ENCODE measurements at regions not wholly inside any gene's neighbourhood (a gene's known extent, or its start where the extent isn't known, plus 50 kb on each side); places are given as distances from the start of the nearest gene placed in this dataset.

DNA sequence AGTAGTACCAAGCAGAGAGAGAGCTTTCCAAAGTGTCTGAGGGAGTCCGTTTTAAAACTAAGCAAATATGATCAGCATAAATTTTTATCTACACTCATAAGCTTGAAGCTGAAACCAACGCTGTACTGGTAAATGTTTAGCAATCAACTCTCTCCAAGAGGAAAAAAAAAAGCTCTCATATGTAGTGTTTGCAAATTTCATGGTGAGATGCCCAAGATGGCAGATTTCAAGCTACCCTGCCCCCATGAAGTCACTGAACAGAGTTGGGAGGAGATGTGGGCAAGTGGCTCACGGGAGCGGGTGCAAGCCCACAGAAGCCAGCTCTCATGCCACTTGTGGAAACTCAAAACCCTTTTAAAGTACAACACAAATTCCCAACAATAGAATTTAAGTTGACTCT is 475.8 kb downstream of the BCAT1 start:
- no peaks in the 10 kb centered on the region for H3K4me1 ChIP-seq (ENCODE audit: control insufficient read depth in 1 of 2, insufficient read depth in 2 of 2, low read length in 2 of 2)
- H2AFZ ChIP-seq (ENCODE audit: low read depth, low read length, poor library complexity, severe bottlenecking), result no peak overlapping the region
- DNase-seq (ENCODE audit: low read depth, low spot score) (no peak), ATAC-seq (no peak)
- intact Hi-C loops (cut with micrococcal nuclease), result no loop called here
- H3K79me2 ChIP-seq (ENCODE audit: insufficient read depth, low read length), result no peaks in the 10 kb centered on the region
- no TSS peak for BruUV-seq (replicated peaks)
- no peaks in the 10 kb centered on the region for H3K9me2 ChIP-seq (ENCODE audit: insufficient read depth)
- ChIA-PET POLR2A (no interaction called here), CTCF (no interaction called here), RAD21 (ENCODE audit: low non-redundant PET in 1 of 2, low total read pairs in 2 of 2, uncharacterized antibody in 2 of 2, unreplicated experiment in 2 of 2) (no interaction called here)
- TF ChIP-seq SRF (IDR thresholded peaks at IDR 0.05; ENCODE audit: low read depth) (no peak), EGR1 (IDR thresholded peaks at IDR 0.05; ENCODE audit: low read depth) (no peak), ELF1 (IDR thresholded peaks at IDR 0.05; ENCODE audit: borderline replicate concordance, low read depth) (no peak), POLR2A (IDR thresholded peaks at IDR 0.05; ENCODE audit: borderline replicate concordance, extremely low read depth, insufficient read depth, insufficient read length) (no peak), FOSL1 (IDR thresholded peaks at IDR 0.05; ENCODE audit: low read depth) (no peak), ZFX (IDR thresholded peaks at IDR 0.05) (no peak), YY1 (IDR thresholded peaks at IDR 0.05; ENCODE audit: extremely low read depth, insufficient replicate concordance, low read depth, low read length) (no peak), TCF7L2 (IDR thresholded peaks at IDR 0.05; ENCODE audit: borderline replicate concordance, extremely low read depth, insufficient read depth, insufficient read length) (no peak), SP1 (IDR thresholded peaks at IDR 0.05; ENCODE audit: low read depth) (no peak), EZH2phosphoT487 (IDR thresholded peaks at IDR 0.05; ENCODE audit: borderline replicate concordance) (no peak), SIN3A (IDR thresholded peaks at IDR 0.05; ENCODE audit: low read depth) (no peak), EZH2 (IDR thresholded peaks at IDR 0.05) (no peak), JUND (IDR thresholded peaks at IDR 0.05) (no peak)
- TF ChIP-seq, protein P1, sequence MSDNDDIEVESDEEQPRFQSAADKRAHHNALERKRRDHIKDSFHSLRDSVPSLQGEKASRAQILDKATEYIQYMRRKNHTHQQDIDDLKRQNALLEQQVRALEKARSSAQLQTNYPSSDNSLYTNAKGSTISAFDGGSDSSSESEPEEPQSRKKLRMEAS (IDR thresholded peaks at IDR 0.05), result no peak
- TF ChIP-seq, protein P2, sequence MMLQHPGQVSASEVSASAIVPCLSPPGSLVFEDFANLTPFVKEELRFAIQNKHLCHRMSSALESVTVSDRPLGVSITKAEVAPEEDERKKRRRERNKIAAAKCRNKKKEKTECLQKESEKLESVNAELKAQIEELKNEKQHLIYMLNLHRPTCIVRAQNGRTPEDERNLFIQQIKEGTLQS (IDR thresholded peaks at IDR 0.05), result no peak
- TF ChIP-seq, protein P3, sequence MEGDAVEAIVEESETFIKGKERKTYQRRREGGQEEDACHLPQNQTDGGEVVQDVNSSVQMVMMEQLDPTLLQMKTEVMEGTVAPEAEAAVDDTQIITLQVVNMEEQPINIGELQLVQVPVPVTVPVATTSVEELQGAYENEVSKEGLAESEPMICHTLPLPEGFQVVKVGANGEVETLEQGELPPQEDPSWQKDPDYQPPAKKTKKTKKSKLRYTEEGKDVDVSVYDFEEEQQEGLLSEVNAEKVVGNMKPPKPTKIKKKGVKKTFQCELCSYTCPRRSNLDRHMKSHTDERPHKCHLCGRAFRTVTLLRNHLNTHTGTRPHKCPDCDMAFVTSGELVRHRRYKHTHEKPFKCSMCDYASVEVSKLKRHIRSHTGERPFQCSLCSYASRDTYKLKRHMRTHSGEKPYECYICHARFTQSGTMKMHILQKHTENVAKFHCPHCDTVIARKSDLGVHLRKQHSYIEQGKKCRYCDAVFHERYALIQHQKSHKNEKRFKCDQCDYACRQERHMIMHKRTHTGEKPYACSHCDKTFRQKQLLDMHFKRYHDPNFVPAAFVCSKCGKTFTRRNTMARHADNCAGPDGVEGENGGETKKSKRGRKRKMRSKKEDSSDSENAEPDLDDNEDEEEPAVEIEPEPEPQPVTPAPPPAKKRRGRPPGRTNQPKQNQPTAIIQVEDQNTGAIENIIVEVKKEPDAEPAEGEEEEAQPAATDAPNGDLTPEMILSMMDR (IDR thresholded peaks at IDR 0.05 in 2 of 3, conservative IDR thresholded peaks at IDR 0.05 in 1 of 3; ENCODE audit: borderline replicate concordance in 1 of 3, insufficient read depth in 1 of 3, low read depth in 2 of 3, low read length in 2 of 3), result no peak
- H3K27ac ChIP-seq (ENCODE audit: low read depth, low read length), result no peak overlapping the region
- H3K9ac ChIP-seq (ENCODE audit: low read length), result no peak overlapping the region
- H4K20me1 ChIP-seq (ENCODE audit: insufficient read depth), result no peaks in the 10 kb centered on the region
- H3K27me3 ChIP-seq (ENCODE audit: insufficient read depth, low read length), result no peaks in the 10 kb centered on the region
- no peak overlapping the region for H3K4me3 ChIP-seq (replicated peaks in 1 of 2; ENCODE audit: low read depth in 1 of 2, low read length in 2 of 2)
- no peaks in the 10 kb centered on the region; a peak in 1 of 4 replicates for H3K36me3 ChIP-seq (ENCODE audit: control insufficient read depth in 1 of 2, insufficient read depth in 2 of 2, low read length in 2 of 2)
- no peak overlapping the region for H3K4me2 ChIP-seq (ENCODE audit: low read length)
- peaks cover 5 to 29% of the 10 kb centered on the region in 2 experiments; a peak in 3 of 4 replicates for H3K9me3 ChIP-seq (ENCODE audit: control insufficient read depth in 1 of 2, insufficient read depth in 1 of 2, low read depth in 1 of 2, low read length in 2 of 2)

Data from HCT116 (cell line).